NCI-H510A treated with DMSO at 0.1 percent for 48 hours (cell line): ENCODE measurements at regions not wholly inside any gene's neighbourhood (a gene's known extent, or its start where the extent isn't known, plus 50 kb on each side); places are given as distances from the start of the nearest gene placed in this dataset.
"Not testable (repeated sequence)": the region's sequence is repeated elsewhere in the genome, so short reads cannot be mapped to it uniquely, and the experiment has no call there.

Source experiments
- DNase-seq: peaks from one replicate; lab custom pipeline; 2025; lab: John Stamatoyannopoulos, UW

DNA sequence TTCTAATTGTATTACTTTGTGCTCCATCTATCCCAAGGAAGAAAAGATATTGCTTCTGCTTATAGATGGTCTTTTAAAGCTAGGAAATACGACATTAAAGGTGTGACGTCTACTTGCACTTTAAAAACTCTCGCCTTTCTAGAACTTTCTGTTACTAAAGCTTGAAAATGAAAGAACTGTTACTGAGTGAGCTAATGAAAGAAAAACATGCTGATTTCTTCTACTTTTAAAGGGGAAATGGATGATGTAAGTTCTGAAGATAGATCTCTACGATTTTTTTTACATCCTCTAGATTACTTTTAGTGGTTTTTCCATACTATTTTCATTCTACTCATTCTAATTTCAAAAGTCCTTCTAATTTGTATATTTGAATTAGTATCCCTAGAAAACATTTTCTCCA is 387.5 kb downstream of the USP25 start:
- no peak for DNase-seq

DNA sequence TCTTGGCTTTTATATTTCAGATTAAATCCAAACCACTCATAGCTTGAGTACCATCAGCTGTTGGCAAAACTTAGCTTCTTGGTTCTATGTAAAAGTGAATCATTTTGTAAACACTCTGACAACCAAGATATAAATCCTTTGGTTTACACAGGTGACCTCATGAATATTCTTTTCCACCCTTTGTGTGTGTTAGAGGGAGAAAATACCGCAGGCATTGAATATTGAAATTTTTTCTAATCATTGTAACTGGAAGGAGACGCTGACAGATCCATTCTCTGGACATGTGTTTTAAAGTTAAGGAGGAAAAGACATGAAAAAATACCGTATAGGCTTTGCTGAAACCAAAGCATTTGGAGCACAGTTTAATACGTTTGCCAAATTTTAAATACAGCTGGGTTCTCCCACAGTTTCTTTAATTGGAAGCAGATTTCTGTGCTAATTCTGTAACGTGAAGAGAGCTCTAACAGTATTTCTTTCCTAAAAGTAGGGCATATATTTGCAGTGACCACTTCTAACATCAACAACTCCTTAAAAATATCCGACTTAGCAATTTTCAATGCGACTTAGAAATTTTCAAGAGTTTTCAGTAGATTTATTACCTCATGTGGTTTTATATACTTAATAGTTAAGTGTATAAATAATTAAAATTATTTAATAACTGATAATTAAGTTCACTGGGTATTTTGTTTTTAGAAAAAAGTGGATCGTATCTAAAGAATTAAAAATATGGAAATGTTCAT is 388.2 kb downstream of the USP25 start:
- DNase-seq = no peak

DNA sequence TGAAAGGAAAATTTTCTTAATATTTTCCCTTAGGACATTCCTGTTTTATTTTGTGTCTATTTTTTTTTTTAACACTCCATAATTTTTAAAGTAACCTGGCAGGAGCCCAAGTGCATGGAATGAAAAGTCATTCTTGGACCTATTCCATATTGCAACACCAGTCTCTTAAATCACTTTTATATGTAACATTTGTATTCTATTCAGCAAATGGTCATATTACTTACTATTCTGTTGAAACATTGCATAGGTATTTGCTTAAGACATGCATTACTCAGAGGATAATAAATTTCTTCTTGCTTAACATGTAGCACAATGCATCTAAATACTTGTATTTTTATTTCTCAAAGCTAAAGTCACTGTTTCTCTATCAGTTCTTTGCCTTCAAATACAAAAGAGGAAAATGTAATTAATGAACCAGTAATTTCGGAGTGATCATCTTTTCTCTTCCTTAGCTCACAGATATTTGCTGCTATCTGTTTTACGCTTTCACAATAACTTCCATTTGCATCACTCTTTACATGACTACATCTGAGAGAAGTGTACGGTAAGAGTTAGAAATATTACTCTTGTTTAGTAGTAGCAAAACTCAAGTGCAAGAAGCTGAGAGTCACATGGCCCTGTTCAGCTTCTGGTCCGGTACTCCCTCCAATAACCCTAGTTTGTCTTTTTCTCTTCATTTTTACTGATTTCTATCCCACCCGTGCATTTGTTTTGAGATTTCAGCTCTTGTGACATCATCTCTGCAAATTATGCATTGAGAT is 394.8 kb downstream of the USP25 start:
- no peak for DNase-seq

DNA sequence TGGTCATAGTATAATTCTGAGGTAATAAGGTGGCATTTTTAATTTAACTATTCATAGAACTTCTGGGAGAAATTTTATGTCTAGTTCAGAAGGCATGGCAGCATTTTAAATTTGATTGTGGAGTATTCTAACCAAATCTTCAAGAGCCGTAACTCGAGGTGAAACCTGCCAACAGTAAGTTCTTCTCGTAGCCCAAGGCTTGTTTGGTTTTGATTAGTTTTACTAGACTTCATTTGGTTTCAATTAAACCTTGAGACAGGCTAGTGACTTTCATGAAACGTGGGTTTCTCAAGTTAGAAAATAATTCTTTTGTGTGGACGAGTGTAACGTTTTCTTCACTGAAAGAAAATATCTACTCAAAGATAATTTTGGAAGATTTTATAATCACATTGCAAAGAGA is 395.5 kb downstream of the USP25 start:
- no peak for DNase-seq

DNA sequence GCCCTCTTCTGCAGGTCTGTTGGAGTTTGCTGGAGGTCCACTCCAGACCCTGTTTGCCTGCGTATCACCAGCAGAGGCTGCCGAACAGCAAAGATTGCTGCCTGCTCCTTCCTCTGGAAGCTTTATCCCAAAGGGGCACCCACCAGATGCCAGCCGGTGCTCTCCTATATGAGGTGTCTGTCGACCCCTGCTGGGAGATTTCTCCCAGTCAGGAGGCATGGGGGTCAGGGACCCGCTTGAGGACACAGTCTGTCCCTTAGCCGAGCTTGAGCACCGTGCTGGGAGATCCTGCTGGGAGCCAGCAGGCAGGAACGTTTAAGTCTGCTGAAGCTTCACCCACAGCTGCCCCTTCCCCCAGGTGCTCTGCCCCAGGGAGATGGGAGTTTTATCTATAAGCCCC is 402.7 kb downstream of the USP25 start:
- DNase-seq = not testable (repeated sequence)

DNA sequence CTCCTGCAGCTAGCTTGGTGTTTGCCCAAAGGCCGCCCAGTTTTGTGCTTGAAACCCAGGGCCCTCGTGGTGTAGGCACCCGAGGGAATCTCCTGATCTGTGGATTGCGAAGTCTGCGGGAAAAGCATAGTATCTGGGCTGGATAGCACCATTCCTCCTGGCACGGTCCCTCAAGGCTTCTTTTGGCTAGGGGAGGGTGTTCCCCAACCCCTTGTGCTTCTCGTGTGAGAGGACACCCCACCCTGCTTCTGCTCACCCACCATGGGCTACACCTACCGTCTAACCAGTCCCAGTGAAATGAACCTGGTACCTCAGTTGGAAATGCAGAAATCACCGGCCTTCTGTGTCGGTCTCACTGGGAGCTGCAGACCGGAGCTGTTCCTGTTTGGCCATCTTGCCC is 403.5 kb downstream of the USP25 start:
- no peak for DNase-seq

DNA sequence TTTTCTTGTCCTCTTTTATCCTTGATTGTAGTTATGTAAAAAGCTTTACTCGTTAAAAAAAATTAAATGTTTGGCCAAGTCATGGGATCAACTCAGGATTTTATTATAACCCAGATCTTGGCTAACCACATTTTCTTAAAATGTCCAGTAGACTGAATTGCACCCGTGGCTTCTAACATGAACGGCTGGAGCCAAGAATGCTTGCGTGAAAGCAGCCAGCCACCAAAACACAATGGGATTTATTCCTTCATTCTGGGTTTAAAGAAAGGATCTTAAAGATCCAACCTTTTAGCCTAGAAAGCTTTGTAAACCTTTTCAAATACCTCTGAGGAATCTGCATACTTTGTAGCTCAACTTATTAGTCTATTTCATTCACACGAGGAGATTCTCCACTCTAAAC is 404.4 kb downstream of the USP25 start:
- DNase-seq = no peak

DNA sequence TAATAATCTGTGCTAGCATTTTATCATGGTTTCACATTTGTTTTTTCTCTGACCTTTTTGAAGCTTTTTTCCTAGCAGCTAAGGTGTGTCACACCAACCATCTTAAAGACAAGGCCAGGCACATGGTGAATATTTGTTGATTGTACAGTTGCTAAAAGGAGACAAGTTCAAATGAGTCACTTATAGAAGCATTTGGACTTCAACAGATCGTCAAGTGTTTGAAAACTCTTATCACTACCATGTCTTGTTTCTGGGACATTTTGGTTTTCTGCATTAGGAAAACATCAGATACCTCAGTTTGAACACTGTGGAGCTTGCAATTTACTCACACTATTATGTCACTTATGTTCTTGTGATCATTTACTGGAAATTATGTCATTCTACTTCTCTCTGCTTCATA is 407.3 kb downstream of the USP25 start:
- no peak for DNase-seq

DNA sequence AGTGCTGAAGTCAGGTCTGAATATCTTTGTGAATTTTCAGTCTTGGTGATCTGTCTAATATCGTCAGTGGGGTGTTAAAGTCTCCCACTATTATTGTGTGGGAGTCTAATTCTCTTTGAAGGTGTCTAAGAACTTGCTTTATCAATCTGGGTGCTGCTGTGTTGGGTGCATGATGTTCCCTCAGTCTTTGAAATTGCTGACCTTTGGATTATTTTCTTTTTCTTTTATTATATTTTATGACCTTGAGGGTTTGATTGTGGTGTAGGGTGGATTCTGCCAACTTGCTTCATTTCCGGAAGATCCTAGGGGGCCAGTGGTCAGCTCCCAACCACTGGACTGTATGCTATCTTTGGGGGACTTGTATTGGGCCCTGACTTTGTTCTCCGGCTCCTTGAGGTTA is 415.3 kb downstream of the USP25 start:
- DNase-seq = no peak

DNA sequence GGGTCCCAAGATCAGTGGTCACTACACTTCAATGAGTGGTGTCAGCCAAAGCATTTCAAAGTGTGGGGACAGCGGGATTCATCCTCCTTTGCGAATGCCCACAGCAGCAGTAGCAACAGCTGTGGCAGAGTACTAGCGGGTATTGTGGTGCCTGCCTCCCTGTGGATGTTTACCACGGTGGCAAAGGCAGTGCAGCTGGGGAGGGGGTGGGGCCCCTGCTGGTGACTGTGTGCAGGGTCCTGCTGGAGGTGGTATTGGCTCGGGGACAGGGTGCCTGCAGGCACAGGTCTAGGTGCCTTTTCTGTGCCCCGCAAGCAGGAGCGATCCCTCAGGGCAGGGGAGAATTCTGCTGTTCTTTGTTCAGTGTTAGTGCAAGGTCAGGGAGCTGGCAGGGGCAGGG is 415.7 kb downstream of the USP25 start:
- no peak for DNase-seq

DNA sequence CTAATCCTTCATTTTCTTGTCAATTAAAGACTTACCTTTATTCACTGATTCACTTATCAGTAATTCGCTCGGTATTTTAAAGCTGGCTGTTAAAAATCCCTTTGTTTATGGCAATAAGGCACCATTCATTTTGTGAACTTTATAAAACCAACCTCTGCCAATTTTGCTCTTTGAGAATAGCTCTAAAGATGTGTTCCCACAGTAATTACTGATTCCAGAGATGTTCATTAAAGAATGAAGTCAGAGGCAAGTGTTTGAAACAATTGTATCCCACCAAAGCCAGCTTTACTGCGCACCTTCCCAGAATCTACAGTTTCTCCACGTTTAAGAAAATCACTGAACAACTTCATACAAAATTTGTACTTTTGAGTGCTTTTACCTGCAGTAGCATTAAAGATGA is 424.5 kb downstream of the USP25 start:
- DNase-seq = no peak

DNA sequence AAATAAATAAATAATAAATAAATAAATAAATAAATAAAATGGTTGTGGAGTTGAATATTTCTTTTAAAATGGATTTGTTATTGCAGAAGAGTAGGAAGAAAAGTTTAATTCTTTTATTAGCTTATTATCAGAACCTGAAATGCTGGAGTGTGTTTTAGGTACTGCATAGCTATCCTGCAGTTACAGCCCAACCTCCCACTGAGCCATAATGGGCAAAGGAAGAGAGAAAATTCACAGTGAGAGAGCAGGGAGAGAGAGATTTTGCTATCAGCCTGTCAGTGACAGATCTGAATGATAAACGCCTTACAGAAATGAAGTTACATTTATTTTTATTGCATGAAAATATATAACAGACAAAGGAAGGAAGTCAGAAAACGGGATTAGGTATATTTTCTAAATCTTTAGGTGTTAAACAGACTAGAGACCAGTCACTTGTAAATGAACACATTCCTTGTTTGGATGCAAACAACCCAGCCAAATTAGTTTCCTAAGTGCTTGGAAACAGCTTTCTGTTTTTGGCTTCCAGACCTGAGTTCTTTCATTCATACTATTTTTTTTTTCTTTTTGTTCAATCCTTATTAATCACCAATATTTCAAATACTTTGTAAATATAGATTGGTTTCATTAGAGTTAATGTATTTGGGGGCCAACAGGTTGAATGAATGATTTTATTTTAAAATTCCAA is 425.3 kb downstream of the USP25 start:
- DNase-seq = no peak

DNA sequence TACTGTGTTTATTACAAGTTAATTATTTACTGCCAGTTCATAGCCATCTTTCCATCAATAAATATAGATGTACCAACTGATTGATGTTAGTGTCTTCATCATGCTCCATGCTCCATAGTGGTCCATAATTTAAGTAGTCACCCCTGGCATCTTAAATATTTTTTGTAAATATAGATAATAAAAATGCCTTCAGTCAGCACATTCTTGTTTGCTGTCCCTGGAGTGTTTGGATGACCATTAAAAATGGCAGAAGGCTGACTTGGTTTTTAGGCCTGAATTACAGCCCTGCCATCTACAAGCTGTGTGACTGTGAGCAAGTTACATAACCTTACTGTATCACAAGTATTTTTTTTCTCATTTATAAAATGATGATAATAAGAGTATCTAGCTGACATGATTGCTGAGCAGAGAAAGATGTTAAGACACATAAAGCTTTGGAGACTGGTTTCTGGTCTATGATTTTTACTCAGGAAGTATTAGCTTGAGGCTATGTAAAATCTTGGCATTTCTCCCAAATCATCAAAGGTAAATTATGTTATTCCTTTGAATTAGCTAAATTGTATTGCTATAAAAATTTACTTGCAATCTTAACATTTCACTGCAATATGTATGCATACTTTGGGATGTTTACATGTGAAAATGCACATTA is 427.2 kb downstream of the USP25 start:
- no peak for DNase-seq

DNA sequence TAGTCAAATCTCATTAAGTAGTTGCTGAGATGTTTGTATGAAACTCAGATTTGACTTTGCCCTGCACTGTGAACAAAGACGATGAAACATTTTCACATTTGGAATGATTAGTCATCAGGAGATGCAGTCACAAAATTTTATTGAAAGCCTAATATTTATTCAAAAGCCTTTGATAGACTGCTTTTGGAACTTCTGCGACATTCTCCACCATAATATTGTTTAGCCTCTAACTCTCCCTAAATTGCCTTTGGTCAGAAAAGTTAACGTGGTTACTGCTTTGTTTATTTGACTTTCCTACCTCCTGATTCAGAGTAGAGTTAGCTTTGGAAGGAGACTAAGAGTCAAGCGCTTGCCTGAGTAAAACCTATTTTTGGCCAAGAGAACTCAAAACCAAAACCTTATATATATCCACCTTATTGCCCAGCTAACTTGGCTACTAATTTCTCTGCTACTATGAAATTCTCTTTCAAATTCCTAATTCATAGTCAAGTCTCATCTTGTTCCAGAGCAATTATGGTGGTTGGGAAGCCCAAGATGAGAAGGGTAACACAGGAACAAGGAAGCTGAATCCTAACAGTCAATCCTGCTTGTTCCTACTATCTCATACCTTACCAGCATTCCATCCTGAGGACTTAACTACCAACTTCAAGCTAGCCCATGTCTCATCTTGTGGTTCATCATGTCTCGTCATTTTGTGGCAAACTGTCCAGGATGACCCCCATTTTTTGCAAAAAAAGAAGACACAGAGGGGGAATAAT is 429.6 kb downstream of the USP25 start:
- no peak for DNase-seq

DNA sequence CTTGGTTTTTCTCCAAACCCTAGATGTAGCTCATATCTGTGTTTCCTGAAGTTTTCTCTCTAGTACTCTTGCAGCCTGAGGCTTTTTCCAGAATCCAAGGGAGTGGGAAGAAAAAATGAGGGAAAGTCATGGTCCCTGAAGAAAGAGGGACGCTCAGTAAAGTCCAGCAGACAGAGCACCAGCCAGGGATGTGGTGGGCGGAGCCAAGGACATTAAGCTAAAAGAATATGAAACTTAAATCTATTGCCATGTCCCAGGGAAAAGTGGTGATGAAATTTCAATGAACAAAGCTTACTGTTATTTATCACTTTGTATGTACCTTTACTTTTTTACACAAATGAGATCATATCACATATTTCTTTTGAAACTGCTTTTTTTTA is 430.2 kb downstream of the USP25 start:
- DNase-seq = no peak

DNA sequence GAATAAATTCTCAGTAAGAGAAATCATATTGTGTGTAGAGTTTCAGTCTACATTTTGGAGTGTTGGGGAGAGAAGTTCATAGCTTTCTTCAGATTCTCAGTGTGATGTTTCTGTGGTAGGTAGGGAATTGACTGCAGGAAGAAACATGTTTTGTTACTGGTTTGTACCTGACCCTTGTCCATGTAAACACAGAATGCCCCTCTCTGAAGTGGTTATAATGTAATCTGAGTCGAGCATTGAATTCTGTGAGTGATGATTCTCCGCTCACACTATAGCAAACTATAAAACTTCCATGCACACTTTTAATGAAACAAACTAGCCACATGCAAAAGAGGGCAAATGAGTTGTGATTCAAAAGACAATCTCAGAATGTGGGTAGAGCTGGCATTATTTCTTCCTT is 433.2 kb downstream of the USP25 start:
- no peak for DNase-seq

DNA sequence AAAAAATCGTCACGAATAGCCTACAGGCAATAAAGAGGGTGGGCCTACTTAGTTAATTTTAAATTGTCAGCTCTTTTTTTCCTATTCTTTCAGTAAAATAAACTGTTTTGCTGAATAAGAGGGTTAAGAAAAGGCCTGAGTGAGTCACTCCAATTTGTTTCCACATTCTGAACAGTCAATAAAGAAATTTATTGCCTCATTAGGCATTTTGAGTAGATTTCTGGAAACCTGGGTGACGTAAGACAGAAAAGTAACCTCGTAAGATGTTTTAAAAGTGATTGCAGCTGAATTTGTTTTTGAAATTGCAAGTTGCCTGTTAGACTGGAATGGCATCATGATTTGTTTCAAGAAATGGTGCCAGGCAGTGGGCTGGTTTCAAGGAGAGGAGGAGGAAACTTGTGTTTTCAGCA is 439.3 kb downstream of the USP25 start:
- DNase-seq = no peak

DNA sequence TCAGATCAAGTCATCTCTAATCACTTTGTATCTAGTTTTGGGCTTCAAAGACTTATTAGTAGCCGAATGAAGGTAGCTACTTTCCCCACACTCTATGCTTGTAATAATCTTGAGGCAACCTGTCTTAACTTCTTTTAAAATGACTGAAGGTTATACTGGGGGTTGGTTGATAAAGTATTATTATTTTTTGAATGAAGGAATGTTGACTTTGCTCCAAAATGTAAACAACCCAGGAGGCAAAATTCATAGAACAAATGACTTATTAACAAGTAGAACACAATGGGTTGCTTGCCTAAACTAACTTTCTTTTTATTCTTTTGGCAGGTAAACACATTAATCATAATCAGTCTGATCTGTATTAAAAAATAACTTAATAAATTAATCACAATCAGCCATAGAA is 440.0 kb downstream of the USP25 start:
- DNase-seq = no peak

DNA sequence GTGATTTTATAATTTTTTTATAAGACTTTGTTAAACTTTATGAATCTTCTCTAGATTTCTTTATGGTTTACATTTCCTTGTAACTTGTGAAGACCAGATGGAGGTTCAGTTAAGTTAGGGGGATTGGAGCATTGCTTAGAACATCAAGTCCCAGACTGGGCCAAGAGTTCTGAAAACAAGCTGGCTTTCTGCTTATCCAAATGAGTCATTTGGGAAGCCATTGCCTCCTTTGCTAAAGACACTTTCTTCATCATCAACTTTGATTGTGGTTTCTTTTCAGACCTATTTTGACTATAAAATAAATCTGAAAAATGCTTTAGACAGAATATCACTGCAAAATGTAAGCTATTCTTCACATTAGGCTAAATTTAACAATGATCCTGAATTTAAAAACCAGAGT is 446.8 kb downstream of the USP25 start:
- DNase-seq = no peak

DNA sequence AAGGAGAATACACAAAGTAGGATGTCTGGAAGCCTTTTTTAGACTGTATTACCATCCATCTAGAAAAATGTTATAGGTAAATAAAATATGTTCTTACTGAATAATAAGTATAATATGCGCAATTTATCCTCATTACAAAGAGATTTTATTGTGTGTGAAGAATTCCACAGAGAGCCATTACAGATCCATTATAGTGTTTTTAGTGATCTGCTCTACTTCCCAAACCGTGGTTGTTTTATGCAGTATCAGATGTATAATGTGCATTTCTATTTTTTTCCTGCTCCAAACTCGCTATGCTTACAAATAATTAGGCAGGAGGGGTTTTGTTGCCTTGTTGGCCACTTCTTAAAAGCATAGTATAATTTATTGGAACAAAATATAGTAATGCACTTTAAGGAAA is 447.8 kb downstream of the USP25 start:
- no peak for DNase-seq

DNA sequence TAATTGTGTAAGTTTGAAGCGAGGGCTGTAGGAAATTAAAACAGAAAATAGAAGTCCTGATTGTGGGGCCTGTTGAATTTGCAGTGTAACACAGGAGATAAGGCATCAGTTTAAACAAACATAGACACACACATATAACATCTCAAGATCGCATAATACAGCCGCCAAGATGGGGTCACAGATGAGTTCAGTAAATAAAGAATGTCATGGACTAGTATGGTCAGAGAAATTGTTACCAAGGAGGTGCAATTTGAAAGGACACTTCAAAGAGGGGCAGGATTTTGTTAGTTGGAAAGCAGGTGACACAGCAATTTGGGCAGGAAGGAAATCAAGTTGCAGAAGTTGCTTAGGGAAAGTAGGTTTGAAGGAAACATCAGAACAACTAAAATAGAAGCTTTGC is 450.0 kb downstream of the USP25 start:
- DNase-seq = no peak

DNA sequence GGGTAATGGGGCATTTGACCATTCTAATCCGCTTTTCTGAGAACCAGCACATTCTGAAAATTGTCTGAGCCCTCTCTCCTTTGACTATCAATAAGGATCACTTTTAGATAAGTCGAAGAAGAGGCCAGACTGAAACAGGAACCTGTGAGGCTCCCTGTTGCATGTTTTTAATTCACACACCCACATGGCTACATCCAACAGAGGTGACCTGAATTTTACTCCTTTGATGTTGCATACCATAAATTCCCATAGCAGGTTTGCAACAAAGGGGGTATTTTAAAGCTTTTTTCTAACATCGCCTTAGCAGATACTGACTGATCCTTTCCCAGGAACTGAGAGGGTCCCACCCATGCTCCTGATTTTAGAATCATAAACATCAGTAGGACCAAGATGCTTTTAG is 450.8 kb downstream of the USP25 start:
- DNase-seq = no peak
